Keratinocyte (primary cell): ENCODE measurements at regions not wholly inside any gene's neighbourhood (a gene's known extent, or its start where the extent isn't known, plus 50 kb on each side); places are given as distances from the start of the nearest gene placed in this dataset.

Experiments used
- DNase-seq: peaks from one replicate; pipeline ENCODE4 v3.0.0-alpha.2; 2011; ENCODE audit warnings: low read depth, missing footprints, low spot score
- FAIRE-seq: peaks from 2 replicates; lab custom pipeline; 2011; peaks lifted over from hg19 to GRCh38; lab: Jason Lieb, UNC
- H2AFZ ChIP-seq: 2 replicates; pipeline ENCODE4 v1.6.0; 2012; ENCODE audit warnings: low read length, control low read depth, inconsistent platforms; ENCODE audit not compliant: control insufficient read depth
- H3K27ac ChIP-seq: 2 replicates; pipeline ENCODE4 v1.5.1; 2011; ENCODE audit warnings: low read length; ENCODE audit not compliant: control insufficient read depth, insufficient read depth
- H3K27me3 ChIP-seq: 3 replicates; pipeline ENCODE4 v1.6.0; 2011; ENCODE audit warnings: low read length; ENCODE audit not compliant: control insufficient read depth, insufficient read depth; ENCODE audit errors: extremely low read depth
- H3K36me3 ChIP-seq, 2 experiments: 2 replicates in 1 of 2; 3 replicates in 1 of 2; pipeline ENCODE4 v1.5.1; 2011; ENCODE audit warnings: low read length in 2 of 2, mild to moderate bottlenecking in 1 of 2; ENCODE audit not compliant: control insufficient read depth in 2 of 2, insufficient read depth in 2 of 2; ENCODE audit errors: extremely low read depth in 1 of 2
- H3K4me1 ChIP-seq: 3 replicates; pipeline ENCODE4 v1.5.1; 2011; ENCODE audit warnings: low read length; ENCODE audit not compliant: control insufficient read depth, insufficient read depth; ENCODE audit errors: extremely low read depth
- H3K4me2 ChIP-seq: 3 replicates; pipeline ENCODE4 v1.6.0; 2011; ENCODE audit warnings: low read depth, low read length; ENCODE audit not compliant: control insufficient read depth, insufficient read depth; ENCODE audit errors: extremely low read depth
- H3K4me3 ChIP-seq, 3 experiments: fragments of 200-600 bp in 1 of 3; sonication (generic) in 1 of 3; 2 replicates in 2 of 3; 3 replicates in 1 of 3; pipeline ENCODE4 v1.5.1; 2011 to 2016; ENCODE audit warnings: low read length in 3 of 3, mild to moderate bottlenecking in 3 of 3, control low read depth in 2 of 3, inconsistent platforms in 1 of 3, low read depth in 1 of 3, mixed read lengths in 1 of 3, mixed run types in 1 of 3, moderate library complexity in 1 of 3; ENCODE audit not compliant: control insufficient read depth in 2 of 3, insufficient read depth in 2 of 3; ENCODE audit errors: extremely low read depth in 1 of 3
- H3K79me2 ChIP-seq: 2 replicates; pipeline ENCODE4 v1.6.0; 2012; ENCODE audit warnings: low read length; ENCODE audit not compliant: control insufficient read depth, insufficient read depth
- H3K9ac ChIP-seq: 3 replicates; pipeline ENCODE4 v1.6.0; 2011; ENCODE audit warnings: low read length; ENCODE audit not compliant: control insufficient read depth, insufficient read depth; ENCODE audit errors: extremely low read depth
- H3K9me1 ChIP-seq: 3 replicates; pipeline ENCODE4 v1.6.0; 2011; ENCODE audit warnings: low read length; ENCODE audit not compliant: control insufficient read depth, insufficient read depth; ENCODE audit errors: extremely low read depth
- H3K9me3 ChIP-seq: 2 replicates; pipeline ENCODE4 v1.5.1; 2012; ENCODE audit warnings: low read depth, low read length; ENCODE audit not compliant: control insufficient read depth
- H4K20me1 ChIP-seq: 3 replicates; pipeline ENCODE4 v1.6.0; 2011; ENCODE audit warnings: low read length; ENCODE audit not compliant: control insufficient read depth, insufficient read depth; ENCODE audit errors: extremely low read depth
- EZH2 ChIP-seq: IDR thresholded peaks from one replicate; pipeline ENCODE4 v1.6.1; 2012; ENCODE audit warnings: inconsistent platforms, mild to moderate bottlenecking, low read length, moderate library complexity
- dilution Hi-C: fragments of 300-500 bp; cut with MboI; formaldehyde crosslinking; loops from one replicate; pipeline ENCODE4 v1.7.0; 2020; ENCODE audit warnings: low sequenced_read_pairs; ENCODE audit not compliant: extremely low pct_ligation_motif_present
- TF ChIP-seq, protein P1 (sequence below), 3 experiments: IDR thresholded peaks in 1 of 3; conservative IDR thresholded peaks in 1 of 3; optimal IDR thresholded peaks in 1 of 3; 2 replicates in 2 of 3; 3 replicates in 1 of 3; pipeline versions ENCODE3 to v1.5.1; 2011; ENCODE audit warnings: low read length in 3 of 3, mild to moderate bottlenecking in 3 of 3, moderate library complexity in 2 of 3, control low read depth in 1 of 3, inconsistent platforms in 1 of 3; ENCODE audit not compliant: insufficient read depth in 2 of 3; ENCODE audit errors: extremely low read depth in 1 of 3

DNA sequence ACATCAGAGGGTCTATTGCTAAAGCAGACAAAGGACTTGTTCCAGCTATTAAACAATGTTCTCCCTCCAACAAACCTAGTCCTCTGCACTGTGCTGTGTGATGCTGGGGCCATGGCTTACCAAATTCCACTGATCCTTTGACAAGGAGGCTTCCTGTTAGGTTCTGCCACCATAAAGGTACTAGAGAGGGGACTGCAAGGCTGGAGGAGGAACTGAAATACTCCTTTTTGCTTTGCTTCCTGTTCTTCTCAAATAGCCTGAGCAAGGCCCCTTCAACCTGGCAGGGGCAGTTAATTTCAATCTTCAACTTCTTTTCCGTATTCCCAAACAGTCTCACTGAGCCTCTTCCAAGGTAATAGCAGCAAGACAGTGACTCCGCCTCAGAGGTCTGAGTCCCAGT lies 286.4 kb upstream of the IRAK1BP1 start:
- dilution Hi-C loops, result no loop called here
- H3K27me3 ChIP-seq, result no peaks in the 10 kb centered on the region
- DNase-seq (no peak), FAIRE-seq (no peak)
- H4K20me1 ChIP-seq, result no peaks in the 10 kb centered on the region
- H3K4me1 ChIP-seq, result peaks cover 3% of the 10 kb centered on the region
- H3K9me1 ChIP-seq, result no peaks in the 10 kb centered on the region
- H3K27ac ChIP-seq, result no peak overlapping the region
- no peak overlapping the region for H3K9ac ChIP-seq
- H3K9me3 ChIP-seq, result no peaks in the 10 kb centered on the region
- no peak overlapping the region for H3K4me3 ChIP-seq
- no peak overlapping the region for H3K4me2 ChIP-seq
- H3K36me3 ChIP-seq, result no peaks in the 10 kb centered on the region
- no peak overlapping the region for H2AFZ ChIP-seq
- TF ChIP-seq, protein P1, sequence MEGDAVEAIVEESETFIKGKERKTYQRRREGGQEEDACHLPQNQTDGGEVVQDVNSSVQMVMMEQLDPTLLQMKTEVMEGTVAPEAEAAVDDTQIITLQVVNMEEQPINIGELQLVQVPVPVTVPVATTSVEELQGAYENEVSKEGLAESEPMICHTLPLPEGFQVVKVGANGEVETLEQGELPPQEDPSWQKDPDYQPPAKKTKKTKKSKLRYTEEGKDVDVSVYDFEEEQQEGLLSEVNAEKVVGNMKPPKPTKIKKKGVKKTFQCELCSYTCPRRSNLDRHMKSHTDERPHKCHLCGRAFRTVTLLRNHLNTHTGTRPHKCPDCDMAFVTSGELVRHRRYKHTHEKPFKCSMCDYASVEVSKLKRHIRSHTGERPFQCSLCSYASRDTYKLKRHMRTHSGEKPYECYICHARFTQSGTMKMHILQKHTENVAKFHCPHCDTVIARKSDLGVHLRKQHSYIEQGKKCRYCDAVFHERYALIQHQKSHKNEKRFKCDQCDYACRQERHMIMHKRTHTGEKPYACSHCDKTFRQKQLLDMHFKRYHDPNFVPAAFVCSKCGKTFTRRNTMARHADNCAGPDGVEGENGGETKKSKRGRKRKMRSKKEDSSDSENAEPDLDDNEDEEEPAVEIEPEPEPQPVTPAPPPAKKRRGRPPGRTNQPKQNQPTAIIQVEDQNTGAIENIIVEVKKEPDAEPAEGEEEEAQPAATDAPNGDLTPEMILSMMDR (optimal IDR thresholded peaks at IDR 0.05 in 1 of 3, IDR thresholded peaks at IDR 0.05 in 1 of 3, conservative IDR thresholded peaks at IDR 0.05 in 1 of 3; ENCODE audit: extremely low read depth in 1 of 3, insufficient read depth in 2 of 3, low read length in 3 of 3), result no peak
- no peak for TF ChIP-seq EZH2
- H3K79me2 ChIP-seq, result no peaks in the 10 kb centered on the region

DNA sequence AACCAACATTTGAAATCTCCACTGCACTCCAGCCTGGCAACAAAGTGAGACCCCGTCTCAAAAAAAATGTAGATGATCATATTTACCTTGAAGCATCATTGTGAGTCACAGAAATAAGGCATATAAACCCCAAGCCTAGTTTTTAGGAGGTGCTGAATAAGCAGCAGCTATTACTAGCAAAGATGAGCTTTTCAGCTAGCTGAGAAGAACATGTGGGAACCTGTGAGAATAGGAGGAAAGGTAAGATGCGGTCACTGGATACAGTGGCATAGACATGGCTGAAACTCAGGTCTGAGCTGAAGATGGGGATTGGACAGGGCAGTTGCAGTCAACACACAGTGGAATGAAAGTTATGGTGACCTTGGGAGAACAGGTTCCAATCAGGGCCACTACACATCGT lies 284.3 kb upstream of the IRAK1BP1 start:
- DNase-seq (no peak), FAIRE-seq (no peak)
- H3K4me3 ChIP-seq, result no peak overlapping the region
- peaks cover 3% of the 10 kb centered on the region for H3K4me1 ChIP-seq
- no peak overlapping the region for H3K9ac ChIP-seq
- H3K27me3 ChIP-seq, result no peaks in the 10 kb centered on the region
- dilution Hi-C loops, result no loop called here
- TF ChIP-seq, protein P1 (optimal IDR thresholded peaks at IDR 0.05 in 1 of 3, IDR thresholded peaks at IDR 0.05 in 1 of 3, conservative IDR thresholded peaks at IDR 0.05 in 1 of 3; ENCODE audit: extremely low read depth in 1 of 3, insufficient read depth in 2 of 3, low read length in 3 of 3), result no peak
- no peaks in the 10 kb centered on the region for H3K9me1 ChIP-seq
- no peaks in the 10 kb centered on the region for H3K79me2 ChIP-seq
- H2AFZ ChIP-seq, result no peak overlapping the region
- no peaks in the 10 kb centered on the region for H3K9me3 ChIP-seq
- no peaks in the 10 kb centered on the region for H4K20me1 ChIP-seq
- H3K27ac ChIP-seq, result no peak overlapping the region
- no peaks in the 10 kb centered on the region for H3K36me3 ChIP-seq
- H3K4me2 ChIP-seq, result no peak overlapping the region
